T-helper 1 cell (primary cell): ENCODE measurements at regions not wholly inside any gene's neighbourhood (a gene's known extent, or its start where the extent isn't known, plus 50 kb on each side); places are given as distances from the start of the nearest gene placed in this dataset.
"Not testable (repeated sequence)": the region's sequence is repeated elsewhere in the genome, so short reads cannot be mapped to it uniquely, and the experiment has no call there.

ENCODE experiments used
- DNase-seq, 5 donors: peaks; one replicate each; pipeline ENCODE4 v3.0.0-alpha.2; 2012 to 2020

DNA sequence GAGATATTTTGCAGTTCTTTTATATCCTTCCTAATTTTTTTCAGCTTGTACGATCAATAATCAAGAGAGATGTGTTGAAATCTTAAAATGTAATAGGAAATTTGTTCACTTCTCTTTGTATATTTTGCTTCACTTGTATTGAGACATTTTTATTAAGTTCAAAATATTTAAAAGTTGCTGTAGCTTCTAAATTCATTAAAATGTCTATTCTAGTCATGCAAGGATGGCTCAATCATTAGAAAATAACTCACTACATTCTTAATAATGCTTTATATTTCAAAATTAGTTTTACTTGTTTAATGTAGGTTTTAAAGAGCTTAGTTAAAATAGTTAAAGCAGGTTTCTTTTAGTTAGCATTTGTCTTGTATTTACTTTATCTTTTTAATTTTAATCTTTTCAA, 308.4 kb downstream of the CYRIA start:
- no peak for DNase-seq

DNA sequence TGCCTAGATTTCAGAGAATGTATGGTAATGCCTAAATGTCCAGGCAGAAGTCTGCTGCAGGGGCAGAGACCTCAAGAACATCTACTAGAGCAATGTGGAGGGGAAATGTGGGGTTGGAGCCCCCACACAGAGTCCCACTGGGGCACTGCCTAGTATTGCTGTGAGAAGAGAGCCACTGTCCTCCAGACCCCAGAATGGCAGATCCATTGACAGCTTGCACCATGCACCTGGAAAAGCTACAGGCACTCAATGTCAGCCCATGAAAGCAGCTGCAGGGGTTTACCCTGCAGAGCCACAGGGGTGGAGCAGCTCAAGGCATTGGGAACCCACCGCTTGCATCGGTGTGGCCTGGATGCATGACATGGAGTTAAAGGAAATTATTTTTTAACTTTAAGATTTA, 314.1 kb downstream of the CYRIA start:
- no peak for DNase-seq

DNA sequence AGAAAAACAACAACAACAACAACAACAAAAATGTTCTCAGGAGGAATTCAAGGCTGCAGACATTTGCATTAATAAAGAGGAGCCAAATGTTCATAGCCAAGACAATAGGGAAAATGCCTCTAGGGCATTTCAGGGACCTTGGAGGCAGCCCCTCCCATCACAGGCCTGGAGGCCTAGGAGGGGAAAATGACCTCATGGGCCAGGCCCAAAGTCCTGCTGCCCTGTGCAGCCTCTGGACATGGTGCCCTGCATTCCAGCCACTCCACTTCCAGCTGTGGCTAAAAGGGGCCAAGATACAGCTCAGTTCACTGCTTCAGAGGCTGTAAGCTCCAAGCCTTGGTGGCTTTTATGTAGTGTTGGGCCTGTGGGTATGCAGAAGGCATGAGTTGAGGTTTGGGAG, 314.5 kb downstream of the CYRIA start:
- DNase-seq: no peak

DNA sequence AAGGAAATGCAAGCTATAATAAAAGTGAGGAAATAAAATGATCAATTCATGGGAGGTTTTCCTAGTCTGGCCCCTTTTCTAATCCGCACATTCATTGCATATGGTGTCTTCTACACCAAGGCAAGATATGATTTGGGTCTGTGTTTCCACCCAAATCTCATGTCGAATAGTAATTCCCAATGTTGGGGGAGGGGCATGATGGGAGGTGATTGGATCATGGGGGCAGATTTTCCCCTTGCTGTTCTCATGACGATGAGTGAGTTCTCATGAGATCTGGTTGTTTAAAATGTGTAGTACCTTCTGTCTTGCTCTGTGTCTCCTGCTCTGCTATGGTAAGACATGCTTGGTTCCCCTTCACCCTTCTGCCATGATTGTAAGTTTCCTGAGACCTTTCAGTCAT, 315.4 kb downstream of the CYRIA start:
- no peak for DNase-seq

DNA sequence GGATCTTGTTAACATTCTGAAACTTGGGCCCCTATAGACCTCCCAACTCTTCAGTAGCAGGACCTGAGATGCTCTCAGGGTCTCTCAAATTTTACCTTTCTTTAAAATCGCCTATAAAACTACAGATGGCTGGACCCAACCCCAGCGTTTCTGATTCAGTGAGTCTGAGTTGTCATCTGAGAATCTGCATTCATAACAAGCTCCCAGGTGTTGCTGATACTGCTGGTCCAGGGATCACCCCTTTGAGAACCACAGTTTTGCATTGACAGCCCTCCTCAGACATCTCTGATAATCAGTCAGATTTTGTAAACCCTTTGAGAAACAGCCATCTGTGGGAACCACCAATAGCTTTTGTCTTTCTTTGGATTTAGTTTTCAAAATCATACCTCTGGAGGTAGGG, 315.8 kb downstream of the CYRIA start:
- no peak for DNase-seq

DNA sequence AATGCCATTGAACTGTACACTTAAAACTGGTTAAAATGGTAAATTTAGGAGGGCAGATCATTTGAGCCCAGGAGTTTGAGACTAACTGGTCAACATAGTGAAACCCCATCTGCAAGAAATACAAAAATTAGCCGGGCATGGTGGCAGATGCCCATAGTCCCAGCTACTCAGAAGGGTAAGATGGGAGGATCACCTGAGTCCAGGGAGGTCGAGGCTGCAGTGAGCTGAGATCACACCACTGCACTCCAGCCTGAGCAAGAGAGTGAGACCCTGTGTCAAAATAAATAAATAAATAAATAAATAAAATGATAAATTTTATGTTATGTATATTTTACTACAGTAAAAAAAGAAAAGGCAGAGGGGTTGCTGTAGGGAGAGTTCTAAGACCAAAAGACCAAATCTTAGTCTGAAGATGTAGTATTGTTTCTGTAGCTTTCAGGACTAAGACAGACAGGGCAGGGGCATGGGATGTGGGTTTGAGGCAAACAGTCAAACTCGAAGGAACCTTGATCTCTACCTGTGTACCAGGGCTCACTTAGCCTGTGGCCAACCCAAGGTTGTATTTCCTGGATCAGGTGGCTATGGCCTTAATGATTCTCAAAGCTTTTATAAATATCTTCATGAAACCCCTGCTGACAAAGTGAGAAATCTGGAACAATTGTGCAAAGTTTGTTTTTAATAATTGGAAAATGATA, 316.7 kb downstream of the CYRIA start:
- no peak for DNase-seq

DNA sequence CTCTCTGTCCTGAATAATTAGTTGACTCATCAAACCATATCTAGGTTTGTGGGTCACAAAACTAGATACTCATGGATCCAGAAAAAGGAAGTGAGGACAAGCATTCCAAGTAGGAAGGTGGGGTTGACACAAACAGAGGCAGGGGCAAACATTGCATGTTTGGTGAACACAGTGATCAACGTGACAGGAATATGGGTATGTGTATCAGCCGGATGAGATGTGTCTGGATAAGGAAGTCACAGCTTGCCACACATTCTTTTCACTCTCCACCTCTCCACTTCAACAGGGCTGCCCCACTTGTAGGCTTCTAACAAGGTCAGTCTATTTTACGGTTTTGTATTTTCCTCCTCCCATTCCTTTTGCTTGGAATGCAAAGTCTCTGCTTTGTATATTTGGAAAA, 319.0 kb downstream of the CYRIA start:
- no peak for DNase-seq

DNA sequence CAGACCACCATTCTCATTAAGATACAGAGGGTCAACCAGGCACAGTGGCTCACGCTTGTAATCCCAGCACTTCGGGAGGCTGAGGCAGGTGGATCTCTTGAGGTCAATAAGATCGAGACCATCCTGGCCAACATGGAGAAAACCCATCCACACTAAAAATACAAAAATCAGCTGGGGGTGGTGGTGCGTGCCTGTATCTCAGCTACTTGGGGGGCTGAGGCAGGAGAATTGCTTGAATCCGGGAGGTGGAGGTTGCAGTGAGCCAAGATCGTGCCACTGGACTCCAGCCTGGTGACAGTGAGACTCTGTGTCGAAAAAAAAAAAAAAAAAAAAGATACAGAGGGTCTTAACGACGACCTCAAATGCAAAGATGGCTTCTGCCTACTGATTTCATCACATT, 320.4 kb downstream of the CYRIA start:
- not testable (repeated sequence) for DNase-seq

DNA sequence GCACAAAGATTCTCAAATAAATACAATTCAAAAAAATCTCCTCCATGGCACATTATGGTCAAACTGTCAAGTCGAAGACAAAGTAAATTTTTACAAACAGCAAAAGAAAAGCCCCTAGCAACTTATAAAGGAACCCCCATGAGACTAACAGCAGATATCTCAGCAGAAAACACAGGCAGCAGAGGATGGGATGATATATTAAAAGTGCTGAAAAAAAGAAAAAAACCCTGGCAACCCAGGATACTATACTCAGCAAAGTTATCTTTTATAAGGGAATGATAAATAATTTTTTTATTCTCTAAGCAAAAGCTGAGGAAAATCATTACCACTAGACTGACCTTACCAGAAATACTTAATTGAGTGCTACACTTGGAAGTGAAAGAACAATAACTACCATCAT, 326.4 kb downstream of the CYRIA start:
- no peak for DNase-seq

DNA sequence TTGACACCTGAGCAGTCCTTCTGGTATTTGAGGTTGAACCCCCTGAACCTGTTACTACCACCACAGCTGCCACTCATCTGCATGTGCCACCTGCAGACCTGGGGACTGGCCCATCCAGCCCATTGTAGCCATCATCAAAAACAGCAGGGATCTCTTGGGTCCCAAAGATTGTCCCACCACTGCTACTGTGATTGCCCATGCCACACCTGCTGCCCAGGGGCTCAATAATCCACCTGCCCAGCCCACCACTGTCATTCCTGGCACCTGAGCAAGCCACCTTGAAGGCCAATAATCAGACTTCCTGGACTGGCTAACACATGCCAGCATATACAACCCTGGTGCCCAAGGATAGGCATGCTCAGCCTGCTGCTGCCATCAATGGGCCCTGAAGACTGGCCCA, 327.6 kb downstream of the CYRIA start:
- DNase-seq: no peak

DNA sequence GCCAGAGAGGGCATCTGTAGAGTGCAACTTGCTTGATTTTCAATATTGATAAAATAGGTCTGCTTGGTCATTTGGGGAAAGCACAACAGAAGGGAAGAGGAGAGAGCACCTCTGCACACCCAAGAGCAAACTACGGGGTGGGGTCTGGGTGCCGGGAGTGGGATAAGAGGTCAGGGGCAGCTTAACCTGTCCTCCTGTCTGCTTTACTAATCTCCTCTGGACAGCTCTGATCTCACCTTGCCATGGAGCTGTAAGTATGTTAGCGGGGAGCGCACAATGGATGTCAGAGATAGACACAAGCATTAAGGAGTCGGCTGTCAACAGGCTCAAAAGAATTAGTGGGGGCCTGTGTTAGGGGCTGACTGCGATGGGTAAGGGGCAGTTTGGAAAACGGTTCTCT, 328.7 kb downstream of the CYRIA start:
- no peak for DNase-seq

DNA sequence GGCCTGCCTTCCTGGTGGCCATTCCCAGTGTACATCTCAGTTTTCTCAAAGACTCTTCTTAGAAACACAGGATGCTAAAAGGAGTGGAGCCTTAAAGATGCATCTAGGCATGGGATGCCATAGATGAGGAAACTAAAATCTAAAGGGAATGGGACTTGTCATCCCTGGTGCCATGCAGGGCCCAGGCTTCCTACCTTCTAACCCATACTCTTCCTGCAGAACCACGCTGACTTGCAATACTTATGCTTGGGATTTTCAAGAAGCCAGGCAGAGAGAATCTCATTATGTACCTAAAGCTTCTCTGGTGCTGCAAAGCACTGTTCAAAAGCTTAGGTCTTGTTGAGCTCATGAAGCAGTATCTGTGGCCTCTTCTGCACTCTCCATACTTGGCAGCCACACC, 329.1 kb downstream of the CYRIA start:
- DNase-seq: no peak

DNA sequence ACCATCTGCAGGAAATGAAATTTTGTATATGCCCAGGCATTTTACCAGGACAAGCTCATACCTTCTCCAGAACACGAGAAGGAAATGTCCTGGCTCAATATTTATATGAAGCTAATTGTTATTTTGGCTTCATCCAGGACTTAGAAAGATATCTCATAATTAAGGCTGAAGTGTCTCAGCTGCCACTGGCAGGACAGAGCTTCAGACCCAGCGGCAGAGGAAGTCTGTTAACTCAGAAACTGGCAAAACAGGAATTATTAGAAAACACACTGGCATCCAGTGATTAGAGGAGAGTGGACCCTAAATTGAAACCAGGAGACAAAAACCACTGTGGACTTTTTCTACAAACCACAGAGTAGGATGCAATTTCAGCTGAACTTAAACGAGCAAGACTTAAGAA, 329.7 kb downstream of the CYRIA start:
- no peak for DNase-seq

DNA sequence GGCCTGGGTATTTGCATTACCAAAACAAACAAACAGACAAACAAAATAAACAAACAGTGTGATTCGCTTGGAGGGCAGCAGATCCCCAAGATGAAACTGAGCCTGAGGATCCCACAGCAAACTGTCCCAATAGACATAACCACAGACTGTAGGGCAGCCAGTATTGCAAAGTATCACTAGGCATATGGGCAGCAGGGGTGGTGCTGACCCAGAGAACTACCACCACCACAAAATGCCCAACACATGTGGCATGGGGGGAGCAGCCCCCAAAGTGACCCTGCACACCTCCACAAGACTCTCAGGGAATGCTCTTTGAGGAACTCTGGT, 330.1 kb downstream of the CYRIA start:
- DNase-seq: no peak

DNA sequence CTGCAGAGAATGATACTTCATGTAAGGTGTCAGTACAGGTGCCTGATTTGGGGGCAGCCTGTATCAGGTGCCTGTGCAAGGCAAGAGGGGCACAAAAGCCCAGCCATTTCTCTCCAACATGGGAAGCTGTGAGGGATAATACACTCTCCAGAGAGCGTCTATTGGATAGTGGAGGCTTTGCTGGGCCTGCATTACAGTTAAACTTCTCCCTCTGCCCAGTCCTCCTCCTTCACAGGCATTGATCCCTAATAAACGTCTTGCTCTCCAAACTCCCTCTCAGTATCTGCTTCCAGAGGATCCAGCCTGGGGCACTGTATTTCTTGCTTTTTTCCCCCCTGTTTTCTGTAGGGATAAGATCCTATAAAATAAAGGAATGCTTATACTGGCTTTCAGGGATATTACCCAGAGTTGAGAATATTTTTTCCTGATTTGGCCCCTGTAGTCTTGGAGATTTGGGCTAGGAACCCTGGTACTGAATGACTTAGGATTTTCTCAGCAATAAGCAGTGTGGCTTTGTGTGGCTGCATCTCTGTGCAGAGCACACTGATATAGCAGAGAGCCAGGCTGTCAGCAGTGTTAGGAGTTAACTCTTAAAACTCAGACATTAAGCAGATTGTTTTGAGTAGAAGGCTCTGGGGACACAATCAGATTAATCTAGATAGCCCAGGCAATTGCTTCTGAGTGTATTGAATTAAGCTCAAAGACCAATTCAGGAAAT, 330.6 kb downstream of the CYRIA start:
- DNase-seq: no peak

DNA sequence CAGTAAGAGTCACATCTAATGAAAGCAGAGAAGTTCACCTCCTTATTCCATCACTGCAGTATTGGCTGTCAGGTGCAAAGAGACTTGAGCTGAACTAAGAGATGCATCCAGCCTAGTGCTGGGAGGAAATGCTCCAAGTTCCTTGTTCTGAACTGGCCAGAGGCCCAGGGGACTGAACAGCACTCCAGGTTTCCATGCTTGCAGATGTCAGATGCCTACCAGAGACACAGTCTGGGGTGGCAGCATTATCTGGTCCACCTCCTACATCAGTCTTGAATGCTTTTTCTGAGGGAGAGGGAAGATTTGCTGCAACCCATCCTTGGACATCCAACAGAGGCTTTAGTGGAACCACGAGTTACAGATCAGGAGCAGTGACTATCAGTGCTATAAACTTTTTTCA, 331.3 kb downstream of the CYRIA start:
- no peak for DNase-seq

DNA sequence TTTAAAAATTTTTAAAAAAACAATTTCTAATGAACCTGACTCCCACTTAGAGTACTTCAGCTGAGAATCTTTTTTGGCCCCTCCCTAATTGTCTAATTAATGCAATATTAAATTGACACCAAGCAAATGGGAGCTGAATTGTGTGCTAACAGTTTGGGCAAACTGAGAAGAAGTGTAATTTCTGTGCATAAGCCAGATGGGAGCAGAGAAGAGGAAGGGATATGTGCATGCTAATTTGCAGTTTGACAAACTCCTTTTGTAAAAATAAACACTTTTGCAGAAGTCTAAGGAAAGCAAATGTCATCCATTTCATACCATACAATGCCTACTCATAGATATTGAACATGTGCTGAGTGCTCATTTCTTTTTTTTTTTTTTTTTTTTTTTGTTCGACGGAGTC, 332.0 kb downstream of the CYRIA start:
- DNase-seq: no peak

DNA sequence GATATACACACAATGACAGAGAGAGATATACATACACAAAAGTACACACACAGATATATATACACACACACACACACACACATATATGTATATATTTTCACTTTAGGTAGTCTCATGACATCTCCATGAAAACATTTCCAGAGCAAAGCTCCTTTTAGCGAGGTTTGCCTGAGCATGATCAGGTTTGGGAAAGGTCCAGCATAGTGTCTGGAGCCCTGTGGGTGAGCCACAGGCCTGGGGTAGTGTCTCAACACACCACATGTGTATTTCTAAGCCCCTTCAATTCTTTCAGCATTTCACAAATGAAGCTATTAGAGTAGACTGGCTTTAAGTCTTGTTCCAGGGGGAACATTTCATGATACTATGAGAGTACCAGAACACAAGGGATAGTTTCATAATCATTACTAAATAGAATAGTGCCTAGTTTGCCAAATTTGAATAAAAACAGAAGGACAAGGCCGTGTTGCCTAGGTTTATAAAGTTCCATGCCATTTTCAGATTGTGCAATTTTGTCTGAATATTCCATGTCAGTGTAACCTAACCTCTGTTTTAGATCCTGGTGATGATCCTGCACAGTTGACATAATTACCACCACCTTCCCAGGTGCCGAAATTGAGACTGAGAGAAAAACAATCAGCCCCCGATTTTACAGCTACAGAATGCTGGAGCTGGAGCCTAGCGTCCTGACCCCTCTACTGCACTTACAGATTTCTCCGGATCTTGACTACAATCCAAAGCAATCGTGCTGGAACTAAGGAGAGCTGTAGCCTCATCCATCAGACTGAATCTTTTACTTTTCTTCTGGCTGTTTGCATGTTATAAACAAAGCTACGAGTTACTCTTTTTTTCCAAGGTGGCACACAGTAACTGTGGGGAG, 332.7 kb downstream of the CYRIA start:
- DNase-seq: no peak

DNA sequence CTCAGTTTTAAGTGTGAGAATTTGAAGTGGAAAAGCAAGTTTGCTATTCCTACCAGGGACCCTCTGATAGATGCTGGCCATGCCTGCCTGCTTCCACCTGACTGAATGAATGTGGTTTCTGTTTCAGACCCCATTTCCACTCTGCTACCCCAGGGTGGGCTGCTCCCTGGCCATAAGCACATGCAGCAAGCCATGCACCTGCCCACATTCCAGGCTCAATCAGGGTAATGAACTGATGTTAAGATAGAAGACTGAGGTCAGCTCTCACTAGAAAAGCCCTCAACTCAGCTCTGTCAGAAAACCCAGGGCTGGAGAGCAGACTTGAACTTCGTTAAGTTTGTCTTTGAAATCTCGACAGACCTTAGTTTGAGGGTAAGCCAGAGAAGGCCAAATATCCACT, 333.9 kb downstream of the CYRIA start:
- no peak for DNase-seq

DNA sequence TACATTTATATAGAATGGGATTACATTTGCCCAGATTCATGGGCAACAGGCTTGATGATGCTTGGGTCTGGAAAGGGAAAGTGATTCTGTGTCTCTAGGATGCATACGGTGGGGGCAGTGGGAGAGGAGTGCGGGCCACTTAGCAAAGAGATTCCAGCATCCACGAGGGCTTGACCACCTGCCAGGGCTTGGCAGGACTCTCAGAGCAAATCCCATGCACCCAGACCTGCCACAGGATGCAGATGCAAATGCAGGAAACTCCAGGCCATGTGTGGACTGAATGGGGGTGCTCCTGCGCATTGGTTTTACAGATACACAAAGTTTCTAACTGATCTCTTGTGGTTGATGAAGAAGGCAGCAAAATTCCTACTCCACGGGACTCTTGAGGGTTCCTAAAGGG, 334.7 kb downstream of the CYRIA start:
- DNase-seq: no peak

DNA sequence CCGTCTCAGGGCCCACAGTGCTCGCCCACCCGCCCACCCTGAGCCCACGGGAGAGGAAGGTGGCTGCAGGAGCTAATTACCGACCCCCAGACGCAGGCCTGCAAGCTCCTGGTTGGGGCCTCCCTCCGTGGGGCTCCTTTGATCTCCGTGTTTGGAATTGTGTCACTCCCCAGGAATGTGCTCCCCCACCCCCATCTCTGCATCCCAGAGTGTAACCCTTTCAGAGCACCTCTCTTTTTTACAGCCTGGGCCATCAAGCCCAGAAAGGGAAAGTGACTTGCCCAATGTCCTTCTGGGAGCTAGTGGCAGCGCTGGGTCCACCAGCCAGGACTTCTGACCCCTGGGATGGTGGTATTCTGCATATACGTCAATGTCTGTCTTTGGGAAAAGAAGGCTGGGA, 335.1 kb downstream of the CYRIA start:
- no peak for DNase-seq

DNA sequence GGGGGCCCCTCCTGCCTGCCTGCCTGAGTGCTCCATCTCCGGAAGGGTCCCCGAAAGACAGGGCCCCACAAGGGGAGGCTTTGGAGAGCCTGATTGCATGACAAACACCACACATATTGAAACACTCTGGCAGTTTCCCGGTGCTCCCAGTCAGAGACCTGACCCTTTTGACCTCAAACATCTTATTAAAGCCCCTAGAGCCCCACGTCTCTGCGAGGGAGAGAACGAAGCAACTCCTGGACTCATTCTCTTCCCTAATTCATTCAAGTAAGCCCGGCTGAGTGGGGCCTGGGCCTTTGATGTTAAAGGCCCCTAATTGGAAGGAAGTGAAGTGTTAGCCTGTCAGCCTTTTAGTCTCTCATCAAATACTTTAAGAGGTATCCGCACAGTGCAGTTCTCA, 335.6 kb downstream of the CYRIA start:
- DNase-seq: no peak

DNA sequence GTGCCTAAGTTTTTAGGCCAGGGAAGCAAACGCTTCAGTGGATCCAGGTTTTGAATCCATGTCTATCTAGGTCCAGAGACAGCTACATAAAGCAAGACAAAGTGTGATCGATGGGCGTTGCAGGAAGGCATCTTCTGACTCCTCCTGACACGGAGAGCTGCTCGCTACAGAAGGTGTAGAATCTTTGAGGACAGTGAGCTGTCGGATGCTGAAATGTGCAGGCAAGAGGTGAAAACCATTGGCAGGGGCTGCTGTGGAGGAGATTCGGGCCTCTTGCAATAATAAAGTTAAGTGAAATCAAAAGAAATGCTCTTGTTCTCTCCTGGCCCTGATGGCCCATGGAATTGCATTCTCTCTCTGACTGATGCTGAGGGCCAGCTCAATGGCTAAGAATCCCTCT, 336.2 kb downstream of the CYRIA start:
- DNase-seq: no peak
